Osteoblast (primary cell): ENCODE measurements at regions not wholly inside any gene's neighbourhood (a gene's known extent, or its start where the extent isn't known, plus 50 kb on each side); places are given as distances from the start of the nearest gene placed in this dataset.

Experiments used
- DNase-seq: peaks from one replicate; pipeline ENCODE4 v3.0.0; 2011; ENCODE audit warnings: low spot score, mixed read lengths; ENCODE audit not compliant: insufficient read length; ENCODE audit errors: missing footprints
- H2AFZ ChIP-seq: 2 replicates; pipeline ENCODE4 v1.6.0; 2011; ENCODE audit warnings: mild to moderate bottlenecking, low read length
- H3K27ac ChIP-seq: 2 replicates; pipeline ENCODE4 v1.5.1; 2011; ENCODE audit warnings: mild to moderate bottlenecking, low read depth, low read length, moderate library complexity
- H3K27me3 ChIP-seq: 2 replicates; pipeline ENCODE4 v1.6.0; 2012; ENCODE audit warnings: mild to moderate bottlenecking, control low read depth, inconsistent platforms, low read length, moderate library complexity; ENCODE audit not compliant: insufficient read depth
- H3K36me3 ChIP-seq: 2 replicates; pipeline ENCODE4 v1.5.1; 2011; ENCODE audit warnings: mild to moderate bottlenecking, low read length, control low read depth, moderate library complexity; ENCODE audit not compliant: insufficient read depth
- H3K4me1 ChIP-seq: 2 replicates; pipeline ENCODE4 v1.5.1; 2011; ENCODE audit warnings: mild to moderate bottlenecking, low read length, control low read depth, moderate library complexity; ENCODE audit not compliant: insufficient read depth
- H3K4me2 ChIP-seq: 2 replicates; pipeline ENCODE4 v1.6.0; 2011; ENCODE audit warnings: mild to moderate bottlenecking, low read length; ENCODE audit not compliant: insufficient read depth
- H3K4me3 ChIP-seq: fragments of 200-600 bp; sonication (generic); 3 replicates; pipeline ENCODE4 v1.5.1; 2012; ENCODE audit warnings: mild to moderate bottlenecking, low read length, inconsistent platforms; ENCODE audit not compliant: insufficient read depth
- H3K79me2 ChIP-seq: 2 replicates; pipeline ENCODE4 v1.6.0; 2012; ENCODE audit warnings: mild to moderate bottlenecking, low read length, control low read depth, inconsistent platforms; ENCODE audit not compliant: insufficient read depth
- H3K9me3 ChIP-seq: 2 replicates; pipeline ENCODE4 v1.5.1; 2011; ENCODE audit warnings: low read depth, low read length, control low read depth
- H4K20me1 ChIP-seq: 2 replicates; pipeline ENCODE4 v1.6.0; 2012; ENCODE audit warnings: mild to moderate bottlenecking, low read length, control low read depth; ENCODE audit not compliant: insufficient read depth
- TF ChIP-seq, protein P1 (sequence below): IDR thresholded peaks from 2 replicates; pipeline ENCODE4 v1.5.1; 2011; ENCODE audit warnings: mild to moderate bottlenecking, low read depth, low read length, moderate library complexity; ENCODE audit errors: extremely low read depth

DNA sequence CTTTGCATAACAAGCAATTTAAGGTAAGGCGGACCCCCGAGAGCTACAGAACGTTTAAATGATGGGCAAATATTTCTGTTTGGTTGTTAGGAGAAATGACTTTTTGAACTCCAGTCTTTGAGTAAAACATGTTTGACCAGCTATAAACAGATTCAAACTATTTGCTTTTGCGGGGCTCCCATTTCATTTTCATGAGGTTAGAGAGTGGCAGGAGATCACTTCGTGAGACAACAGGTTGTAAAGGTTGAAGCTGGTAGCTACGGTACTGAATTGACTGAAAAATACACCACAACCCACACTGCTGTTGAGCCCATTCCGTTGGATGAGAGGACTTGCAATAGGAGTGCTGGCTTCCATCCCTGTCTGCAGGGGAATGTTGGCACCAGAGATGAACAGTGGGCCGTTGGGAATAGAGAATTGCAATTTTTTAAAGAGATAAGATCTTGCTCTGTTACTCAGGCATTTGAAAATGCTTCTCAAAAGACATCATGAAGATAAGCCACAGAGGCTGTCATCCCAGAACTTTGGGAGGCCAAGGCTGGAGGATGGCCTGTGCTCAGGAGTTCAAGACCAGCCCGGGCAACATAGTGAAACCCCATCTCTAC lies 65.7 kb upstream of the CARD11 start:
- Histone ChIP-seq H2AFZ (no peak overlapping the region), H3K4me1 (no peaks in the 10 kb centered on the region), H3K27me3 (no peaks in the 10 kb centered on the region), H3K79me2 (no peaks in the 10 kb centered on the region), H3K36me3 (no peaks in the 10 kb centered on the region), H4K20me1 (no peaks in the 10 kb centered on the region), H3K27ac (no peak overlapping the region), H3K9me3 (no peaks in the 10 kb centered on the region), H3K4me2 (no peak overlapping the region), H3K4me3 (no peak overlapping the region)
- DNase-seq: no peak
- TF ChIP-seq, protein P1, sequence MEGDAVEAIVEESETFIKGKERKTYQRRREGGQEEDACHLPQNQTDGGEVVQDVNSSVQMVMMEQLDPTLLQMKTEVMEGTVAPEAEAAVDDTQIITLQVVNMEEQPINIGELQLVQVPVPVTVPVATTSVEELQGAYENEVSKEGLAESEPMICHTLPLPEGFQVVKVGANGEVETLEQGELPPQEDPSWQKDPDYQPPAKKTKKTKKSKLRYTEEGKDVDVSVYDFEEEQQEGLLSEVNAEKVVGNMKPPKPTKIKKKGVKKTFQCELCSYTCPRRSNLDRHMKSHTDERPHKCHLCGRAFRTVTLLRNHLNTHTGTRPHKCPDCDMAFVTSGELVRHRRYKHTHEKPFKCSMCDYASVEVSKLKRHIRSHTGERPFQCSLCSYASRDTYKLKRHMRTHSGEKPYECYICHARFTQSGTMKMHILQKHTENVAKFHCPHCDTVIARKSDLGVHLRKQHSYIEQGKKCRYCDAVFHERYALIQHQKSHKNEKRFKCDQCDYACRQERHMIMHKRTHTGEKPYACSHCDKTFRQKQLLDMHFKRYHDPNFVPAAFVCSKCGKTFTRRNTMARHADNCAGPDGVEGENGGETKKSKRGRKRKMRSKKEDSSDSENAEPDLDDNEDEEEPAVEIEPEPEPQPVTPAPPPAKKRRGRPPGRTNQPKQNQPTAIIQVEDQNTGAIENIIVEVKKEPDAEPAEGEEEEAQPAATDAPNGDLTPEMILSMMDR: no peak

DNA sequence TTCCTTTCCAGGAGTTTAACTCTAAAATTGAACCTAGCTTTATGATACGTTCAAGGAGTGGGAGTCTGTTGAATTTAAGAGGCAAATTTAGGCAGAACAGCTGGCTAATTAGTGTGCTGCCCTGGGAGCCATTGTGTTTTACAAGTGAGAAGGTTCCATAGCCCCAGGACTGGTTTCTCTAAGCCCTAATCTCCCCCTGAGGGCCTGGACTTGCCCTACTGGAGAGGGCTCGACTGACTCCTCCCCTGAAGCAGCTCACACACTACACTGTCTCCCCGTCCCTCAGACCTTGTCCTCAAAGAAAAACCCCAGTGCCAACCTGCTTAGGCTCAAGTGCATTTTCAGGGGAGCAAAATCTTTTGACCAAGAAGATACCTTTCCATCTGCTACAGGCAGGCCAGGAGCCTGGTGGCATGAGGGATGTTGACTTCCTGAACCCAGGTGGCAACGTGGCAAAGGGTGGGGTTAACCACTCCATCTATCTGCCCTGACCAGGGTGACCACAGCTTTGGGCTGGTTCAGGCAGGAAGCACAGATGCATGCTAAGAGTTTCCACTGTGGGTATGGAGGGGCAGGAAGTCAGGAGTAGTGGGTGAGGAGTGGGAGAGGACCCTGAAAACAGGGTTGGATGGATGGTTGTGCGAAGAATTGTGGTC lies 68.9 kb upstream of the CARD11 start:
- H3K27ac ChIP-seq: no peak overlapping the region
- TF ChIP-seq, protein P1: no peak
- no peak overlapping the region for H2AFZ ChIP-seq
- H3K4me3 ChIP-seq: no peak overlapping the region
- no peaks in the 10 kb centered on the region for H3K79me2 ChIP-seq
- H3K4me2 ChIP-seq: no peak overlapping the region
- DNase-seq: no peak
- H3K27me3 ChIP-seq: no peaks in the 10 kb centered on the region
- H3K36me3 ChIP-seq: no peaks in the 10 kb centered on the region
- H3K9me3 ChIP-seq: no peaks in the 10 kb centered on the region
- H3K4me1 ChIP-seq: no peaks in the 10 kb centered on the region
- H4K20me1 ChIP-seq: no peaks in the 10 kb centered on the region

DNA sequence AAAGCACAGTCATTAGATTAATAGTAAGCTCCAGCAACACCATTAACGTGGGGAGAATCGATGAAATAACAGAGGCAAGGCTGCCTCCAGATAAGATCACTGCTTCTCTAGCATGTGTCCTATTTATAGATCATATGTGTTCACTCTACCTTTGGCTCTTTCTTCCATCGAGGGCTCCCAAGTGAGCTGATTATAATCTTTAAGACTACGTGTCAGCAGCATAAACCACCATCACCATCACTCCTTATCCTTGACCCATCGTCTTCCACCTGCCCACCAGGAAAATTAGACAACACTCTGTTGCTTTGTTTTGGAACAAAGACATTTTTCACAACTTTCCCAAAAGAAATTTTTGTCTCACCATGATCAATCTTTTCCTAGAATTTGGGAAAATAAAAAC lies 71.2 kb upstream of the CARD11 start:
- Histone ChIP-seq H3K4me3 (no peak overlapping the region), H3K4me1 (no peaks in the 10 kb centered on the region), H3K9me3 (no peaks in the 10 kb centered on the region), H4K20me1 (no peaks in the 10 kb centered on the region), H3K27ac (no peak overlapping the region), H3K27me3 (no peaks in the 10 kb centered on the region), H3K36me3 (no peaks in the 10 kb centered on the region), H3K79me2 (no peaks in the 10 kb centered on the region), H2AFZ (no peak overlapping the region), H3K4me2 (no peak overlapping the region)
- TF ChIP-seq, protein P1: no peak
- no peak for DNase-seq

DNA sequence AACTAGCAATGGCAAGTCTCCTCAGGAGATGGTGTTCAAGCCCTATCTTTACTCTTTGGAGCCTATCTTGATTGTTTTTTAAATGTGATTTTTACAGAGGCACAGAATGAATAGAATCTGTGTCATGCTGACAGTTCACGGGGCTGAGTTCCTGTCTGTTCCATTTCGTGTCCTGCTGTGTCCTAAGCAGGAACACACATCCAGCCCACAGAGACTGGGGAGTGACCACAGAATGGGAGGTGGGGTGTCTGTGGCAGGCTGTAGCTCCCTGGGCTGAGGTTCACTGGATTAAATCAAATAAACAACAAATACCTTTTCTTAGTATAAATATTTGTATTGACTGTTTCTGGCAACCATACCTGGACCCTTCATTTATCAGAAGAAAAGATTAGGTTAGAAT lies 73.4 kb upstream of the CARD11 start:
- Histone ChIP-seq H3K4me3 (no peak overlapping the region), H3K4me2 (no peak overlapping the region), H3K79me2 (no peaks in the 10 kb centered on the region), H3K27me3 (no peaks in the 10 kb centered on the region), H2AFZ (no peak overlapping the region), H4K20me1 (no peaks in the 10 kb centered on the region), H3K9me3 (no peaks in the 10 kb centered on the region), H3K36me3 (no peaks in the 10 kb centered on the region), H3K4me1 (no peaks in the 10 kb centered on the region), H3K27ac (no peak overlapping the region)
- TF ChIP-seq, protein P1: no peak
- DNase-seq: no peak
